Pancreas (tissue), 10 donors: ENCODE measurements at regions not wholly inside any gene's neighbourhood (a gene's known extent, or its start where the extent isn't known, plus 50 kb on each side); places are given as distances from the start of the nearest gene placed in this dataset.

ENCODE experiments used
- ATAC-seq, 4 donors: fragments of 200-7000 bp; cut with Tn5 transposase; one replicate each; pipeline versions ENCODE4 v1.8.0 to v1.9.1; 2020; ENCODE audit warnings: mild to moderate bottlenecking in 4 of 4, moderate library complexity in 4 of 4
- DNase-seq, 6 donors: peaks; one replicate each; pipeline ENCODE4 v3.0.0-alpha.2; 2020
- FAIRE-seq: peaks from 2 replicates; lab custom pipeline; 2012; peaks lifted over from hg19 to GRCh38; lab: Jason Lieb, UNC
- H3K27ac ChIP-seq, 4 donors: fragments of 200-600 bp; sonication (generic); 1 replicate in 3 of 4; 2 replicates in 1 of 4; pipeline versions ENCODE4 v1.5.0 to v1.8.0; 2020
- H3K27me3 ChIP-seq, 4 donors: fragments of 200-600 bp; one replicate each; pipeline ENCODE4 v1.8.0; 2021
- H3K36me3 ChIP-seq, 3 donors: fragments of 200-600 bp; sonication (generic) in 1 of 3; one replicate each; pipeline versions ENCODE4 v1.5.0 to v1.8.0; 2020 to 2021
- H3K4me1 ChIP-seq, 3 donors: fragments of 200-600 bp; one replicate each; pipeline ENCODE4 v1.8.0; 2021
- H3K4me3 ChIP-seq, 4 donors: fragments of 200-600 bp; sonication (generic) in 2 of 4; one replicate each; pipeline versions ENCODE4 v1.5.0 to v1.8.0; 2020 to 2021
- H3K9me3 ChIP-seq, 4 donors: fragments of 200-600 bp; one replicate each; pipeline ENCODE4 v1.8.0; 2021
- WGBS, 2 donors: extraction: QIAGEN DNeasy Blood & Tissue Kit; methylation state at CpG; one replicate each; pipeline ENCODE4 v1.1.7; 2013; 5-methylcytosine and 5-hydroxymethylcytosine counted together
- intact Hi-C, 3 donors: fragments of 100-400 bp; cut with DNase I; formaldehyde crosslinking; loops; one replicate each; pipeline versions ENCODE4 v1.11.1 to v1.14.2; 2022
- TF ChIP-seq, protein P1 (sequence below), 4 donors: fragments of 200-600 bp; sonication (generic) in 3 of 4; IDR thresholded peaks; one replicate each; pipeline versions ENCODE4 v1.5.0 to v1.8.0; 2021; ENCODE audit warnings: antibody characterized with exemption in 4 of 4
- donor health status: healthy with polysubstance abuse.
- donor health status: DM: no; HTN: no; CAD: no; lungs with moderate emphysema.
- donor health status: DM: no; HTN: no; CAD: no.
- donor health status: control.
- donor health status: control.
- donor health status: Bipolar disorder and iron deficiency.
- donor health status: DM: yes; HTN: yes; CAD: no.
- donor health status: DM: no; HTN: no; CAD: no.
- donor health status: DM: no; HTN: no; CAD: no.
- donor health status: DM: yes; HTN: yes; CAD: no.

DNA sequence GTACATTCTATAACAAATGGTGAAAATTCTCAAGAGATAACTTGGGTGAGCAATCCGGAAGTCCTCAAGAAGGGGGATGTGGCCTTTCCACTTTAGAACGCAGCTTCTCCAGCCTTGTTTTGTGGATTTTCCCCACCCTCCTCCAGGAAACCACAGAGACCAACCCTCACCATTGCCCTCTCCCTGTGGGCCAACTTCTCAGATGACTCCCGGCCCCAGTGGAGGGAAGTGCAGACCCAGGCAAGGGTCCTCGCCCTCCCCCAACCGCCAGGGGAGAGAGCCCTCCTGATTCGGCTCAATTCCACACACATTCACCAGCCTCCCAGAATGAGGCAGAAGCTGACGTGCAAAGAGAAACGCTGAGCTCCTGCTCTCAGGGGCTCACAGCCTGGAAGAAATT lies 277.2 kb downstream of the EIPR1 start:
- Histone ChIP-seq H3K27ac (no peak overlapping the region), H3K36me3 (no peaks in the 10 kb centered on the region), H3K4me3 (no peak overlapping the region), H3K27me3 (no peaks in the 10 kb centered on the region), H3K9me3 (no peaks in the 10 kb centered on the region), H3K4me1 (no peaks in the 10 kb centered on the region)
- TF ChIP-seq, protein P1, sequence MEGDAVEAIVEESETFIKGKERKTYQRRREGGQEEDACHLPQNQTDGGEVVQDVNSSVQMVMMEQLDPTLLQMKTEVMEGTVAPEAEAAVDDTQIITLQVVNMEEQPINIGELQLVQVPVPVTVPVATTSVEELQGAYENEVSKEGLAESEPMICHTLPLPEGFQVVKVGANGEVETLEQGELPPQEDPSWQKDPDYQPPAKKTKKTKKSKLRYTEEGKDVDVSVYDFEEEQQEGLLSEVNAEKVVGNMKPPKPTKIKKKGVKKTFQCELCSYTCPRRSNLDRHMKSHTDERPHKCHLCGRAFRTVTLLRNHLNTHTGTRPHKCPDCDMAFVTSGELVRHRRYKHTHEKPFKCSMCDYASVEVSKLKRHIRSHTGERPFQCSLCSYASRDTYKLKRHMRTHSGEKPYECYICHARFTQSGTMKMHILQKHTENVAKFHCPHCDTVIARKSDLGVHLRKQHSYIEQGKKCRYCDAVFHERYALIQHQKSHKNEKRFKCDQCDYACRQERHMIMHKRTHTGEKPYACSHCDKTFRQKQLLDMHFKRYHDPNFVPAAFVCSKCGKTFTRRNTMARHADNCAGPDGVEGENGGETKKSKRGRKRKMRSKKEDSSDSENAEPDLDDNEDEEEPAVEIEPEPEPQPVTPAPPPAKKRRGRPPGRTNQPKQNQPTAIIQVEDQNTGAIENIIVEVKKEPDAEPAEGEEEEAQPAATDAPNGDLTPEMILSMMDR (IDR thresholded peaks at IDR 0.05): no peak
- ATAC-seq (no peak), DNase-seq (no peak), FAIRE-seq (no peak)
- WGBS, 2 donors: 55 to 68% methylated on average over 8 of the region's 8 CpGs
- intact Hi-C loops: no loop called here

DNA sequence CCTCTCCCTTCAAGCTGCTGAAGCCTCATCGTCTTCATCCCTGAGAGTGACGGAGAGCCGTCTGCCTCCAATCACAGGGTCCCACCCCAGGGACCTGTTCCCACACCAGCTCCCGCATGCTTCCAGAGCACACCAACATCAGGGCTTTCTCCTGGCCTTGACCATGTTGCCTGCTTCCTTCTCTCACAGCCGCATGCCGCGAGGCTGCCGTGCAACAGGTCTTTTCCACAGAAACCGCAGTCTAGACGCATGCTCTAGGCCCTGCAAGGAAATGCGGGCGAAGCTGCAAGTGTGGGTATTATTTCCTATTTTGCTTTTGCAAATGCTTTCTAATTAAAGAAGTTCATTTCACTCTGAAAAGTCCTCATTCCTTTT lies 277.8 kb downstream of the EIPR1 start:
- WGBS, 2 donors: 84 to 88% methylated on average over 12 of the region's 12 CpGs
- TF ChIP-seq, protein P1 (IDR thresholded peaks at IDR 0.05): no peak
- no peak overlapping the region for H3K27ac ChIP-seq
- H3K36me3 ChIP-seq: no peaks in the 10 kb centered on the region
- no peaks in the 10 kb centered on the region for H3K4me1 ChIP-seq
- no peak for FAIRE-seq
- no peak for DNase-seq
- no peaks in the 10 kb centered on the region for H3K27me3 ChIP-seq
- no peaks in the 10 kb centered on the region for H3K9me3 ChIP-seq
- ATAC-seq: no peak
- intact Hi-C loops: no loop called here
- no peak overlapping the region for H3K4me3 ChIP-seq

DNA sequence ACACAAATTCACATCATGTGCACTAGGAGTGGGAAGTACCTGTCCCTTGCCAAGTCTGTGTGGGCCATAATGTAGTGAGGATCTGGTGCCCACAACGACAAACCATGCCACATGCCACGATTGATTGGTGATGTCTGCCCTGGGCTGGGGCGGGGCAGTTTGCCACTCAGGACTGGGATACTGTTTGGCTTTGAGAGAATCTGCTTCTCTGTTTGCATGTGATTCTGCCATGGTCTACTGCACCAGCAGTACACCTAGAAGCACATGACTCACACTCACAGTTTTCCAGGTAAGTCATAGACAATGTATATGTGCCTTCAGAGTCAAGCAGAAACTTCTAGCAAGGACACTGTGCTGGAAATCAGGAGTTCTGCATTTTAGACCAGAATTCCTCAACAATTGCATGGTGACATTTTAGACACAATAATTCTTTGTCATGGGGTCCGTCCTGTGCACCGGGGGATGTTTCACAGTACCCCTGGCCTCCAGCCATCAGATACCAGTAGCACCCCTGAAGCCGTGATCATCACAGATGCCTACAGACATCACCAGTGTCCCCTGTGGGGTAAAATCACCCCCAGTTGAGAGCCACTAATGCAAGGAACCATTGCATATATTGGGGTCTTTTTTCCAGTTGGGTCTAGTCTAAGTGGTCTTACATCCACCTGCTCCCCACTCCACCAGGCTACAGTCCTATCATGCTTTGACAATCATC lies 278.3 kb downstream of the EIPR1 start:
- WGBS, 2 donors: 75 to 87% methylated on average over 6 of the region's 6 CpGs
- TF ChIP-seq, protein P1 (IDR thresholded peaks at IDR 0.05): no peak
- Histone ChIP-seq H3K36me3 (no peaks in the 10 kb centered on the region), H3K27me3 (no peaks in the 10 kb centered on the region), H3K9me3 (no peaks in the 10 kb centered on the region), H3K4me1 (no peaks in the 10 kb centered on the region), H3K4me3 (no peak overlapping the region), H3K27ac (no peak overlapping the region)
- DNase-seq: no peak
- ATAC-seq: no peak
- FAIRE-seq: no peak
- intact Hi-C loops: no loop called here

DNA sequence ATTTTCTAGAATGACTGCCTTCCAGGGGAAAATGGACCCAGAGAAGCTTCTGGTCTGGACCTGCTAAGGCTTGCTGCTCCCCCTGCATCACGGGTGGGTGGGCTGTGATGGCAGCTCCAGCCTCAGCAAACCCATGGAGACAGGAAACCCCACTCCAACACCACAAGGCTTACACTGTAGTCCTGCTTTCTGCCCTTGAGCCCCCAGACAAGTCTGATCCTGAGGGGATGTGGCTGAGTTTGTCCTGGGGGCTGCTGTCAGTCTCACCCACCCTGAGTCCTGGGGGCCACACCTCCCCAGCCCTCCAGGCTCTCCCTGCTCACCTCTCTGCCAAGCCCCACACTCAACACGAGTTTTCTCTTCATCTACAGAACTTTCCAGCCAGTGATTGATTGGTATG lies 279.4 kb downstream of the EIPR1 start:
- Histone ChIP-seq H3K4me1 (no peaks in the 10 kb centered on the region), H3K27ac (no peak overlapping the region), H3K4me3 (no peak overlapping the region), H3K27me3 (no peaks in the 10 kb centered on the region), H3K9me3 (no peaks in the 10 kb centered on the region), H3K36me3 (no peaks in the 10 kb centered on the region)
- no peak for ATAC-seq
- TF ChIP-seq, protein P1 (IDR thresholded peaks at IDR 0.05): no peak
- DNase-seq: no peak
- WGBS, 2 donors: 18 to 25% methylated on average over 2 of the region's 2 CpGs
- intact Hi-C loops: no loop called here
- FAIRE-seq: no peak

DNA sequence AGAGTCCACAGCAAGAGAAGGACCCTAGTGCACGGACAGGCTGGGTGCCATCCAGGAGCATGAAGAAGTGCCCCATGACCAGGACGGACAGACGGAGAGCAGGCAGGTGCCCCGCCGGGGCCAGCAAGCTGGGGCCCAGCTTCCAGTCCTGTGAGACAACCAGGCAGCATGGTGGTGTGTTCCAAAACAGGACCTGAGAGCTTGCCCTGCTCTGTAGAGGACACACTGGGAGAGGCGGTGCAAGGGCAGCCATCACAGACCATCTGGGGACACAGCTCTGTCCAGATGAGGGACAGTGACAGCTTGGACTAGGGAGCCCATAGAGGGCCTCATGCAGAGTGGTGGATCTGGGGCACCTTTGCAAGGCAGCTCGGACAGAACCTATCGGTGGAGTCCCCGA lies 279.8 kb downstream of the EIPR1 start:
- TF ChIP-seq, protein P1 (IDR thresholded peaks at IDR 0.05): no peak
- no peaks in the 10 kb centered on the region for H3K36me3 ChIP-seq
- H3K27me3 ChIP-seq: no peaks in the 10 kb centered on the region
- no peak for FAIRE-seq
- H3K27ac ChIP-seq: no peak overlapping the region
- no peak overlapping the region for H3K4me3 ChIP-seq
- WGBS, 2 donors: 79 to 94% methylated on average over 8 to 9 of the region's 9 CpGs
- no peaks in the 10 kb centered on the region for H3K4me1 ChIP-seq
- DNase-seq: no peak
- H3K9me3 ChIP-seq: no peaks in the 10 kb centered on the region
- intact Hi-C loops: no loop called here
- ATAC-seq: no peak
